ENCODE measurements at regions not wholly inside any gene's neighbourhood (a gene's known extent, or its start where the extent isn't known, plus 50 kb on each side); places are given as distances from the start of the nearest gene placed in this dataset.

DNA sequence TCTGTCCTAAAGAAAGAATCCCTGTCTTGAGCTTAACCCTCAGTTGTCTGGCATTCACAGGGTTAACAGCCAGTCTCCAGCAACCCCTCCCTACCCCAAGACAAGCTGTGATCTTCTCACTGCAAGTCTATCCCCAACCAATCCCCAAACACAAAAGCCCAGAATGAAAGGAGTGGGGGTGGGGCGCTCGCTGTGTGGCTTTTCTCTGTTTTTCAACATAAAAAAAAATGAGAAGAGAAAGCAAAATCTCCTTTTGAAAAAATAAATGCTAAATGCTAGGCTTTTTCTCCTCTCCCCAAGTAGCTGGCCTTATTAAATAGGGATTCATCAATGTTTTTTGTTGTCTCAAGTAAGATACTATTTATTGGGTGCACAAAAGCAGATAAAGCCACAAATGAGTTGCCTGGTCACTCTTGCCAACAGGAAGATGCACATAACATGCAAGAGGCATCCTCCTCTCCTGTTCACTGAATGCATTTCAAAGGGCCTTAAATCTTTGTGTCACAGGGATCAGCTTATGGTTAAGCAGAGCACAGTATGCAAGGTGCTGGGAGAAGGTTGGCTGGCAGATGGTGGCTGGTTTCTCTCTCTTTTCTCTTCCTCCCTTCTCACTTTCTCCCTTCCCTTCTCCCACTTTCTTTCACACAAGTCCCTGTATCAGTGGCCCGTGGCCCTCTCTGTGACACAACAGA, 225.6 kb downstream of the CMPK2 start:
- DNase-seq = peak in 1 of 2 experiments; percentile 23

DNA sequence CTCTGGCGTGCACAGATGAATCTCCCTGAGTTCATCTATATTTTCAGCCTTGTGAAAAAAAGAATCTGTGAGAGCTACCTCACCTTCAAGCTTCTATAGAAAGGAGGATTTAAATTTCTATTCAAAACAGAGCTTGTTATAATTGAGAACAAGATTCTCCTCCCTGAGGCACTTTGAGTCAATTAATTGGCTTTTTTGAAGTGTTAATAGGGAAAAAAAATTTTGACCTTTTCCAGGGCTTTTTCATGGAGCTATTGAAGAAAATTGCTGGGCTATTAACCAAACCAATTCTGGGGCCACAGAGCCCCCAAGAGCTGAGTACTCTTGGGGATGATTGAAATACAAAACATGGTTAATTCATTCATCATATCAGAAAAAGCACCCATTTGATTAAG, 225.1 kb downstream of the CMPK2 start:
- no peak for DNase-seq

DNA sequence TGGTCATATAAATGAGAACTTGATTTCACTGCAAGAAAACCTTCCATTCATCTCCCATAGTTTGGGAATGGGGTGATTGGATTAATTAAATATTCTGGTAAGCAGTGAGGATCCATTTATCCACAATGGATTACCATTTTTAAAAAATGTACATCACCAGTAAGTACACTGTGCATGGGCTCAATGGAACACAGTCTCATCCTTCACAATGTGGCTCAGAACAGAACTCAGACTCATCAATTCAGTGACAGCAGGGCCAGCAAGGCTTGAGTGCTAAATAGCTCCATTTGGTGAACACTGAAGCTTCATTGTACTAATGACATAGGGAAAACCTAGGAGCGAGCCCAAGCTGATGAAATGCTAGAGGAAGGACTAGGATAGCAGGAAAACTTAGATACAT, 223.8 kb downstream of the CMPK2 start:
- peak in 1 of 2 experiments; percentile 64 for DNase-seq

DNA sequence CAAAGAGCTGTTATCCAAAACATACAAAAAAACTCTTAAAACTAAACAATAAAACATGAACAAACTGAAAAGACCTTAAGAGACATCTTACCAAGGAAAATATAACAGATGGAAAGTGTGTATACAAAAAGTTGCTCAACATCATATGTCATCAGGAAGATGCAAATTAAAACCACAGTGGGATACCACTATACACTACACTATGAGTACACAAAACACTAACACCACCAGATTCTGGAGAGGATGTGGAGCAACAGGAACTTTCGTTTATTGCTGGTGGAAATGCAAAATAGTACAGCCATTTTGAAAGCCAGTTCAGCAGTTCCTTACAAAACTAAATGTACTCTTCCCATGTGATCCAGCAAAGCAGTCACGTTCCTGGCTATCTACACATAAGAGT, 221.4 kb downstream of the CMPK2 start:
- no peak for DNase-seq

DNA sequence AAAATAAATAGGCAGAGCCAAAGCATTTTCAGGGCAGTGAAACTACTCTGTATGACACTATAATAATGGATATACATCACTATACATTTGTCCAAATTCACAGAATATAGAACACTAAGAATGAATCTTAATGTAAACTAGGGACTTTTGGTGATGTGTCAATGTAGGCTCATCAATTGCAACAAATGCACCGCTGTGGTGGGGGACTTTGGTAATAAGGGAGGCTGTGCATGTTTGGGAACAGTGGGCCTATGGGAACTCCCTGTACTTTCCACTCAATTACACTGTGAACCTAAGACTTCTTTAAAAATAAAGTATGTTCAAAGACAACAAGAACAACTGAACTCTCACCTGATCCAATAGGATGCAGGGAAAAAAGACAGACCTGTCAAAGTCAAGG, 220.7 kb downstream of the CMPK2 start:
- no peak for DNase-seq

DNA sequence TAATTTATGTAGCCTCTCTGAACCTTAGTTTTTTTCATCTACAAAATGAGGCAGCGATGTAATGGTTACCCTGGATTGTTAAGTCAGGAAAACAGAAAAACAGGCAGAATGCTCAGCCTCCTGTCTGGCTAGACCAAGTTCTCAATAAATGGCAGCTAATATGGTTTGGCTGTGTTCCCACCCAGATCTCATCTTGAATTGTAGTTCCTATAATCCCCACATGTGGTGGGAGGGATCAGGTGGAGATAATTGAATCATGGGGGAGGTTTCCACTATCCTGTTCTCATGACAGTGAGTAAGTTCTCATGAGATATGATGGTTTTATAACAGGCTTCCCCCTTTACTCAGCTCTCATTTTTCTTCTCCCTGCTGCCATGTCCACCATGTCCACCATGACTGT, 220.0 kb downstream of the CMPK2 start:
- no peak for DNase-seq

DNA sequence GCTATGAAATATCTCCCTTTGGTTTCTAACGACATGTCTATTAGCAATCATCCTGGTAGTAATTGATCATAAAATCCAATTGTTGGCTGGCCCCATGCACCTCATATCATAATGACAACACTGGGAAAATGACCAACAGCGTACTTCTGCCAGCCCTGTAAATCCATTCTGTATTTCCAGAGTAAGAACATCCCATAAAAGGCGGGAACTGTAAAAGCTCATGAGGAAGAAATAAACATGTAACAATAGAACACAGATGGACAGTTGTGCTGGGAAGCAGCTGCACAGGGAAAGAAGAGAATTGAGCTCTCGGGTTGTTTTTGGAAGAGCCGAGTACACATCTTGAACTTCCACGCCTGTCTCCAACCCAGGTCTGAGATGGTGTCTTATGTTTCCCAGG, 218.7 kb downstream of the CMPK2 start:
- DNase-seq = no peak

DNA sequence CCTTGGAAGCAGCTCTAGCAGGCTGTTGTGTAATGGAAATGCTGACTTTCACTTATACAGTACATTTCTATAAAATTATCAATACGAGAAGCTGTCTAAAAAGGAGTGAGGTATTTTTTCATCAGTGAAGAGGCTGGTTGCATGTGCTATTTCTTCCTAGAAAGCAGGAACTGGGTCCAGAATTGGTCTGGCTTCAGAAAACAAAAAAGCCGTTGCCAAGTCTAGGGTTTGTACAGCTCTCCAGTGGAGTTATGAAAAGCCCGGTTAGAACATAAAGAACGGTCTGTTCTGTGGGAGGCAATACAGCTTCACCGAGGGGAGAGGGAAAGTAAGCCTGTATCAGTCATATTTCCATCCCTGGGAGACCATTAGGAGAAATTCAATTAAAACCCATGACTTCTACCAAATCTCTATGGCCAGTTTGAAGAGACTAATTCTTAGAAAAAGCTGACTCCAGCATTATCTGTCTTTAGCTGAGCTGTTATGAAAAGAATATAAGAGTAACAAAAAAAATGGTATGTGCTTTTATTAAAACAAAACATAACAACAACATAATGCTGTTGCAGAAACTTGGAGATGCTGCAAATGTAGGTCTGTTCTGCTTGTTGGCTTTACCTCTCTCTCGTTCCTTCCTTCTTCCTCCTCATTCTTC, 217.0 kb downstream of the CMPK2 start:
- DNase-seq = peak in 1 of 2 experiments; percentile 11

DNA sequence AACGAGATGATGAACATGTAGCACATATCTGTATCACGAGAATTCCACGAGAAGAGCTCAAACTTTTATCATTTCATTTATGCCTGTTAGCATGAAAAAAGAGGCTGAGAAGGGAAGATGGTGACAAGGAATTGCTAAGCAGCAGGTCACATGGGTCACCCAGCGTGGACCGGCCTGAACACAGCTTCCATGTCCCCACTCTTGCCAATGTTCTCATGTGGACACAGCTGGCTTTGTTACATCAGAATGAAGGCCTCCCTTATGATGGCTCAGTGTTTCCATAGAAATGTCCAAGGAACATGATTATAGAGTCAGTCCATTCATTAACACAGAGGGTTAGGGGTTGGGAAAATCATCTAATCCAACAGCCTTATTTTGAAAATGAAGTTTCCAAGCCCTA, 215.4 kb downstream of the CMPK2 start:
- no peak for DNase-seq

DNA sequence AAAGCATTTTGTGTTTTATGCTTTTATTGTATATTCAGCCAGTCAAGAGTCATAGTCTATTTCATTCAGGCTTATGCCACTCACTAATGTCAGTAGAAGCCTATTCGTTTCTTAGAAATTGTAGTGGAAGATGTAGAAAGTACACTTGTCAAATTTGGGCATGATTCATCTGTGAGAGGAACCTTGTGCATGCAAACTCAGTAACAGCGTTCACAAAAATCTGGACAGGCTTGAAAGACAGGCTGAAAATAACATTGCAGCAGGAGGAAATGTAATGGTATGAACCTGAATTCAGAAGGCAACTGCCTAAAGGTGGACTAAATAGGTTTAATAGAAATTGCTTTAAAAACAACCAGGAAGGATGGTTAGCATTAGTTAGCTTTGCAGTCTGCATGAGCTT, 213.5 kb downstream of the CMPK2 start:
- DNase-seq = no peak

DNA sequence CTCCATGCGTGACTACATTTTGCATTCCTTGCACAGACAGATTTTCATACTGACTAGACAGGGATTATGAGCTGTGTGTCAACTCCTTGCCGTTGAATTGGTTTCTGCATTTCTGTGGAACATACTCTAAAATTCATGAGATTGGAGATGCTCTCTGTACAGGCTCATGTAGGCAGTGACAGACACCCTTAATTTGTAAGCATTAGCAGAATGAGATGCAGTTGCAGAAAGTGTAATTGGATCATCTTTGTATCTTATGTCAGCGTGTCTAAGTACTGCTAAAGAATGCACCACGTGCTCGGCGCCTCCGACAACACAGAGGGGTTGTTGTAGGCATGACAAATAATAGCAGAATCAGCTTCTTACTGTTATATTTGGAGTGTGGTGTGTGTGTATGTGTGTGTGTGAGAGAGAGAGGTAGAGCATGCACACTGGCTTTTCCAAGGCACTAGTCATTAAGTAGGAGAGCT, 212.4 kb downstream of the CMPK2 start:
- DNase-seq = no peak

DNA sequence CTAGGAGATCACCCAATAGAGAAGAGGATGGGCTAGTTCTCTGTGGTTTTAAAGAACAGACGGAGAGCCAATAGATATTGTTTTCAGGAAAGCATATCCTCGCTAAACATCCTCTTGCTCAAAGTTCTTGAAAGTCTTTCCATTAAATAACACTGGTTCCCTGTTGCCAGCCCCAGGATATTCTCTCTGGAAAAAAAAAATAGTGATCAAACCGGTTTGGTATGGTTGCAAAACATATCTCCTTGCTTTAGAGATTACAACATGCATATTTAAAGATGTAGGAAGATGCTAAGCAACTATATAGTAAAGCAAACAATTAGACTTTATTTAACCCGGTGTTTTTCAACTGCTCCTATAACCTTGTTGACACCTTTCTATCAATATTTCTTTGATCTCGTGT, 211.4 kb downstream of the CMPK2 start:
- no peak for DNase-seq

DNA sequence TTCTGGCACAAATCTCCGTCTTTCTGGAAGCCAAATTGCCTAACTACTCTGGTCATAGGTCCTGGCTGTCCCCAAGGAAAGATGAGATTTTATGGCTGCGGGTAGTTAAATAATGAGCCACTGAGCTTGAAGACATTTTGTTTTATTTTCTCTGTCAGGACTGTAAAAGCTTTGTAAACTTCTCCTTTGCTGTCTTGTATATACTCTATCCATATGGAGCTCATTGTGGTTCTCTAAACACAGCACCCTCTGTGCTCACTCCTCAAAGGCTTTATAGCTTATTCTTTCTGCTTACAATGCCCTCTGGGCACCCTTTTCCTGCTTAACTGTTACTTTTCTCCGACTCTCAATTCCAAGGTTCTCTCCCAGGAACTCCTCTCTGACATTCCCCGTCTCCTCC, 209.1 kb downstream of the CMPK2 start:
- DNase-seq = no peak

DNA sequence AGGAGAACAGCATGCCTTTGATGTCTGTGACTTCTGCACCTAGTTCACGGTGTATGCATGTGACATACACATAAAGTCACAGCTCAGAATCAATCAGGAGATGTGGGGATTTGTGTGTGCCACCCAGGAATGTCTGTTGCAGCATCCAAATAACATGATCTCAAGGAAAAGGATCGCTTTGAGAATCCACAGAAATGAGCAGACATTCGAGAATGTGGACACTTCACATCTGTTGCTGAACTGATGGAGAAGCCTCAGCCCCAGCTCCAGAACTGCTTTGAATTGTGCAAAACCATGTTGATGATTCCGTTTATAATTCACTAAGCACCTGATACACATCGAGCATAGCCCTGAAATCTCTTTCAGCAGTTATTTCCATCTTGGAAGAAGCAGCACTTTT, 208.6 kb downstream of the CMPK2 start:
- DNase-seq = no peak

DNA sequence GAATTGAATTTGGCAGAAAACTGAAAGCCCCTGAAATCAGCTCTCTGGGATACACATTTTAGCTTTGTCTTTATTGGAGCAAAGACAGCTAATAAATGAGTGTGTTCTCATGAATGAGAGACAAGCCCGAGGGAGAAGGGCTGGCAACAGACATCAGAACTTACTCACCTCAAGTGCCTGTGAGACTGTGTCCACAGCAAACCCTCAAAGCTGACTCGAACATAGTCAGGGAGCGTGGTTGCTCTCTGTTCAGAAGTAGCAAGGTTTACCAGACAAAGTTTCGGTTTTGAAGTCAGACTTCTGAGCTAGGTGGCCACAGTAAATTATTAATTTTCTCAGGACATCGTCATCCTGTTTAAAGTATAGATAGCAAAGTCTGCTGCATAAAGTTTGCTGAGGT, 207.9 kb downstream of the CMPK2 start:
- DNase-seq = no peak

DNA sequence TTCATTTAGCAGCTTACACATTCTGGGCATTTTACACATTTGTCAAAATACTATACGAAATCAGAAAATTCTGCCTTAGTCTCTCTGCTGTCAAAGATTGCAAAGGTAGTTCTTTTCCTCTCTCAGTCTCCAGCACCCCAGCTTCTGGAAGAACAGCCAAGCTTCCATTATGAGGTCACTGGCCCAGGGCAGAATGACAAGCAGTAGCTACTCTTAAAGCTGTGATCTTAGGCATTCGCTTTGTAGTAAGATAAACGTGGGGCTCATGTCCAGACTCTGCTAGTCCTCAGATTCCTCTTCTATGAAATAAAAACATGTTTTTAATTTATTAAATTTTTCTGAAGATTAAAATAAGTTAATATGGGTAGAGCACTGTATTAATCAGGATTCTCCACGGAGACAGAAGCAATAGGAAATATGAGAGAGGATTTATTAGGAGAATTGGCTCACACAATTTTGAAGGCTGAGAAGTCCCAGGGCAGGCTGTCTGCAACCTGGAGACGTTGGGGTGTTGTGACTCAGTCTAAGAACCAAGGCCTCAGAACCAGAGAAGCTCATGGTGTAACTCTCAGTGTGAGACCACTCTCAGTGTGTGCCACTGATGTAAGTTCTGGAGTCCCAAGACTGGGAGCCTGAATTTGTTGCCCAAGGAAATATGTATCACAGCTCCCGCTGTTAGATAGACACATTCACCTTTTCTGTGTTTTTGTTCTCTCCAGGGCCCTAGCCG, 201.2 kb downstream of the CMPK2 start:
- DNase-seq = no peak

DNA sequence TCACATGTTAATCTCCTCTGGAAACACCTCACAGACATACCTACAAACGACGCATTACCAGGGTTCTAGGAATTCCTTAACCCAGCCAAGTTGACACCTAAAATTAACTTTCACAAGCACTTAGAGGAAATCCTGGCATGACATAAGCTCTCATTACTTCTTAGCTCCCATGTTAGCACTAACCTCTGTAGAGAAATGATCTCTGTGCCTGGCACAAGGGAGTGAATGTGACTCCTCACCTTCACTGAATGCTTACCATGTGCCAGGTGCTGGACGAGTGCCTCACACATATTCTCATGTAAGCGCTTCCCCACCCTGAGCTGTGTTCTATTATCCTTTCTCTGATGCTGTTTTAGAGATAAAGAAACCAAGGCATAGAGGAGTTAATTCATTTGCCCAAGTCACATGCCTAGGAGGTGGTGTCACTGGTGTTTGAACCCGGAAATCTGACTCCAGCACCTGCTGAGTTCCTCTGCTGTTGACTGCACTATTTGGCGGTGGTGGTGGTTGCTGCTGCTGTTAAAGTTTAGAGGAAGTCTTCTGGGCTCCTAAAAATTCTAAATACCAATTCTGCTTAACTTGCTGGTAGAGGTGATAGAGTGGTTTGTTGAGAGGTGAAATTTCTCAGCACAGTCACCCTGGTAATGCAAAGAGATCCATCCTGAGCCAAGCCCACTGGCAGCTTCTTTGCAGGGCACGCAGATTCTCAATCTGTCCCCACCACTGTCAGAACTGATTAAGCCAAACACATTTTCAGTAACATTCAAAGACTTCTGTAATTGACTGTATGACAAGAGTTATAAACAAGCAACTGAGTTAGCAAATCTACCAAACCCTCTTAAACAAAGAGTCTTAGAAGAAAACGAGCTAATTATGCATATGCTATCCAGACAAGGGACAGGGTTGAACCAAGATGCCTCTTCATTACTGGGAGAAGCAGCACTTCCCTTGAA, 200.3 kb downstream of the CMPK2 start:
- DNase-seq = no peak

DNA sequence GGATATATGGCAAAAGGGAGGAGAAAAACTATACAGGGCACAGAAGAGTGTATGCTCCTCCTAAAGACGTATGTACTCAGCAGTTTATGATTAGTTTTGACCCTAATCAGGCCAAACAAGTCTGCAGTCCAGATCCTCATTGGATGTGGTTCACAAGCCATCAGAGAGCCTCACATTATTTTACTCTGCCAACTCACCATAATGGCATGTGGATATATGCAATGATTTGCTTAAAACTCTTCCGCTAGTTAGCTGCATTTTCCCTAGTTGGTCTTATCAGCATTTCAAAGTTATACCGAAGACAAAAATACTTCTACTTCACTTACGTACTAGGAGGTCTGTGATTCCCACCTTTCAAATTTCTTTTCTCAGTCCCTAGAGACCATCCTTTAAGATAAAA, 198.4 kb downstream of the CMPK2 start:
- DNase-seq = no peak

DNA sequence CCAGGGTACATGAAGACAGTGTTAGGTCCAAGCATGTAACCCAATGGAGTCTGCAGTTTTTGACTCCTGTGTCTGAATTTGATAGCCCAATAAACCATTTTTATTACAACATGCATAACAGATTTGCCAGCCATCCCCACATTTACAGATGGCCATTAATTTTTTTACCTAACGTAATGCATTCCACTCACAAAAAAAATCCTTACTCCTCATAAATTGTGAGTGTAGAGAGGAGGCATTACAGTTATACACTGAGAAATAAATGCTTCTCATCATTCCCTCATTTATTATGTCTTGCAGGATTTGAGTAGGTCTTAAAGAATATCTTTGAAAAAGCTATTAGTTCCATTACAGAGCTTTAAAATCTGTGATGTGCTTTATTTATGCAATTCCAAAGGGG, 193.8 kb downstream of the CMPK2 start:
- DNase-seq = no peak

DNA sequence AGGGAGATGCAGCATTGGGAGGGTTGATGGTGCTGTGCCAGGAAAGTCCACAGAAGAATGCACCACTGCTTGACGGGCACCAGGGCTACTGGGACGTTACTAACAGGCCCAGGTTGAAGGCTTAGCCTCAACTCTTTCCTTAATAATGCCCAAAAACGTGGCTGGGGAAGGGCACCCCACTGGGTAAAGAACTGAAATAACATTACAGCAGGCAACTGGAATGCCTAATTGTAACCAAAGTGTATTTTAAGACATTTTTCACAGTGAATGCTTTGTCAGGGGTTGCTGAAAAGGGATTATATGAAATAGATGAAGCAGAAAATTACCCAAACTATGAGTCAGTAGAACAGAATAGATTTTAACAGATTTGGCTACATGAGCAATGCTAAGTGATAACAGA, 191.3 kb downstream of the CMPK2 start:
- DNase-seq = no peak

DNA sequence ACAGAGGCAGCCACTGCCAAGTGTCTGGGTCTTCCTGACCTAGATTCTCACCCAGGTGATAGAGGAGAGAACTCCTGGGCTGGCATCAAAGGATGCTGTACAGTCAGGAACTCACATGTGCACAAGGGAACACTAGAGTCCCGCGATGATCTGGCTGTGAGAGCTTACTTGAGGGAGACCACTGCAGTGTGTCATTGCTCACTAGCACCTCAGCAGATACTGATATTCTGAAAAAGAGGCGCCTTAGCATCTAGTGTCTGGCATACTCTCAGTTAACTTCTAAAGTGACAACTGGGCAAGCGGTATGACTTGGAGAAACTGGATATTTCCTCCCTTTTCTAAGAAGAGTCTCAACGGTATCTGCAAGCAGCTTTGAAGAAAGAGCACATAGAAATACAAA, 189.9 kb downstream of the CMPK2 start:
- no peak for DNase-seq

DNA sequence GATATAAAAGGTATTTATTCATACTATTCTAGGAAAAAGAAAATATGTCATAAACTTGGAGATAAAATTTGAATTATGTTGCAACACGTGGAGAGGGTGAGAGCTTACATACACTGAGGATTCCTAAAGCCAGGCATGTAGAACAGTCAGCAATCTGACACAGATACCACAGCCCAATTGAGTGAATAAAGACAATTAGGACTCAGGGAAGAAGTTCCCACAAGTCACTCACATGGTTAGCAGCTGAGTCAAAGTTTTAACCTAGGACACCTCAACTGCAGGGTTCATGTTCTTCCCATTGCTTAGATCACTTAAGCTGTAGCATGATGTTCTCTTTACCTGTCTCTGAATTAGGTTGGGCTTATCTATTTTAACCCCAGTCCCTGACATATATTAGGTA, 189.5 kb downstream of the CMPK2 start:
- DNase-seq = no peak

DNA sequence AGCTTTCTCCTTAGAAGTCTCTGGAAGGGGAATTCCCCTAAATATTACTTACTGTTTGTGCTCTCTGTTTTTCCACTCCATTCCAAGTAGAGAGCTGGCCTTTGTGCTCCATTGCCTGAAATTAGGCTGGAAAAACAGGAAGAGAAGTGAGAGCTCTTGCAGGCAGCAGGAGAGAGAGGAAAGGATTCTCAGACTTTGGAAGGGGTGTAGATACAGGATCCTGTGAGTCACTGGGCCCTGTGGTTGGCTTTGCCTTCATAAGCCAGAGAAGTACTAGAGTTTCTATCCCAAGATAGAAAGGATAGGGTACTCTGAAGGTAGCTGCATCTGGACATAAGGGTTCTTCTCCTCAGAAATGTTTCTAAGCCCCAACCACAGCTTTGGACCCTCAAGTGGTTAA, 188.9 kb downstream of the CMPK2 start:
- DNase-seq = no peak
